ENCODE measurements at regions not wholly inside any gene's neighbourhood (a gene's known extent, or its start where the extent isn't known, plus 50 kb on each side); places are given as distances from the start of the nearest gene placed in this dataset.

- TF ChIP-seq CTCF (tag by site-specific recombination; IDR thresholded peaks at IDR 0.05) (no peak), ZBTB26 (tag by site-specific recombination; optimal IDR thresholded peaks at IDR 0.05) (no peak), ZNF549 (tag by site-specific recombination; IDR thresholded peaks at IDR 0.05) (no peak), REST (tag by site-specific recombination; IDR thresholded peaks at IDR 0.05) (no peak), ZNF639 (tag by site-specific recombination; IDR thresholded peaks at IDR 0.05) (no peak), ZNF335 (tag by site-specific recombination; conservative IDR thresholded peaks at IDR 0.05) (no peak), YY2 (tag by site-specific recombination; IDR thresholded peaks at IDR 0.05) (no peak), MEIS1 (CRISPR knock-in tag; IDR thresholded peaks at IDR 0.05; ENCODE audit: borderline replicate concordance) (no peak)
Measured at GRCh38 chr4:130668859-130669258, 1572.9 kb downstream of the C4orf33 start.

Data from HEK293 (cell line).